UCSD-AML1 (cell line): ENCODE measurements at regions not wholly inside any gene's neighbourhood (a gene's known extent, or its start where the extent isn't known, plus 50 kb on each side); places are given as distances from the start of the nearest gene placed in this dataset.

Experiments used
- DNase-seq: peaks from one replicate; lab custom pipeline; 2025; ENCODE audit not compliant: unreplicated experiment; lab: John Stamatoyannopoulos, UW

- DNase-seq: no peak
Measured at GRCh38 chr14:25103820-25104219, 53.9 kb upstream of the STXBP6 start.

- no peak for DNase-seq
Measured at GRCh38 chr14:25103271-25103670, 53.3 kb upstream of the STXBP6 start.

- DNase-seq: no peak
Measured at GRCh38 chr14:25102788-25103187, 52.8 kb upstream of the STXBP6 start.

- DNase-seq: no peak
Measured at GRCh38 chr14:25101276-25101675, 51.3 kb upstream of the STXBP6 start.
